Mesodermal cell (in vitro differentiated cells): ENCODE measurements at regions not wholly inside any gene's neighbourhood (a gene's known extent, or its start where the extent isn't known, plus 50 kb on each side); places are given as distances from the start of the nearest gene placed in this dataset.

ENCODE experiments used
- H3K27ac ChIP-seq: 2 replicates; pipeline ENCODE4 v1.7.0; 2013; ENCODE audit warnings: mild to moderate bottlenecking, low read depth, low read length, moderate library complexity; ENCODE audit not compliant: severe bottlenecking
- H3K36me3 ChIP-seq: 2 replicates; pipeline ENCODE4 v1.7.1; 2013; ENCODE audit warnings: mild to moderate bottlenecking, low read length, moderate library complexity; ENCODE audit not compliant: control insufficient read depth, insufficient read depth
- H3K4me1 ChIP-seq: one replicate; pipeline ENCODE4 v1.7.1; 2013; ENCODE audit warnings: mild to moderate bottlenecking, low read length; ENCODE audit not compliant: insufficient read depth, control insufficient read depth, poor library complexity, severe bottlenecking
- H3K4me3 ChIP-seq: 2 replicates; pipeline ENCODE4 v1.7.0; 2013; ENCODE audit warnings: low read length, control low read depth, mild to moderate bottlenecking; ENCODE audit not compliant: insufficient read depth, poor library complexity, severe bottlenecking; ENCODE audit errors: extremely low read depth
- H3K9me3 ChIP-seq: 2 replicates; pipeline ENCODE4 v1.7.1; 2013; ENCODE audit warnings: mild to moderate bottlenecking, low read length, moderate library complexity; ENCODE audit not compliant: control insufficient read depth
- WGBS, 2 experiments: methylation state at CpG; one replicate each; pipeline ENCODE4 v1.1.5; 2013; ENCODE audit warnings: missing lambda C conversion rate in 2 of 2; ENCODE audit not compliant: insufficient coverage in 2 of 2; 5-methylcytosine and 5-hydroxymethylcytosine counted together

DNA sequence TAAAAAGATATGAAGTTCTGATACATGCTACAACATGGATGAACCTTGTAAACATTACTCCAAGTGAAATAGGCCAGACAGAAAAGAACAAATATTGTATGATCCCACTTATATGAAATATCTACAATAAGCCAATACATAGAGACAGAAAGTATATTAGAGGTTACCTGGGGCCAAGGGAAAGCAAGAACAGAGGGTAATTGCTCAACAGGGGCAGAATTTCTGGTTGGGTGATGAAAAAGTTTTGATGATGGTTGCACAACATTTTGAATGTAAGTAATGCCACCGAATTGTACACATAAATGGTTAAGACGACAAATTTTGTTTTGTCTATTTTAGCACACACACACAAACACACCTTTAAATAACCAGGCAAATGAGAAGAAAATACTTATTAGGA is 268.4 kb downstream of the FOXO1 start:
- H3K4me1 ChIP-seq, result peaks cover 9% of the 10 kb centered on the region
- no peak overlapping the region for H3K4me3 ChIP-seq
- no peak overlapping the region for H3K27ac ChIP-seq
- no CpG with 5 or more reads among the region's 2 CpGs for WGBS, 2 experiments
- no peaks in the 10 kb centered on the region for H3K36me3 ChIP-seq
- H3K9me3 ChIP-seq, result no peaks in the 10 kb centered on the region

DNA sequence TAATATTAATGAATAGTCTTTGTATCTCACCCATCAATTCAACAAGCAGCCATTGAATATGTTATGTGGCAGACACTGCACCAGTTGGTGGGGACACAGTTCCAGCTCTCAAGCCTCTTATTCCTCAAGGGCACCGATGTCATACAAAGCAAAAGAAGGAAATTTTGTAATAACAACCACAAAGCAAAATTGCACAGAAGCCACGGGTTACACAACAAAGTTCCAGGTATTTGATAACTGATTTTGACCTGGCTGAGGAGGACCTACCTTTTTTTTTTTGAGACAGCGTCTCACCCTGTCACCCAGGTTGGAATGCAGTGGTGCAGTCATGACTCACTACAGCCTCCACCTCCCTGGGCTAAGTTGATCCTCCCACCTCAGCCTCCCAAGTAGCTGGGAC is 266.7 kb downstream of the FOXO1 start:
- Histone ChIP-seq H3K36me3 (no peaks in the 10 kb centered on the region), H3K4me3 (no peak overlapping the region), H3K9me3 (no peaks in the 10 kb centered on the region), H3K4me1 (peaks cover 15% of the 10 kb centered on the region), H3K27ac (no peak overlapping the region)
- 84 to 90% methylated on average over 2 of the region's 3 CpGs for WGBS, 2 experiments

- peaks cover 15% of the 10 kb centered on the region for H3K4me1 ChIP-seq
- H3K9me3 ChIP-seq, result no peaks in the 10 kb centered on the region
- 51 to 69% methylated on average over 5 to 6 of the region's 13 CpGs for whole genome bisulfite sequencing, 2 experiments
- no peaks in the 10 kb centered on the region for H3K36me3 ChIP-seq
- peak overlapping the region; percentile 75 for H3K27ac ChIP-seq
- H3K4me3 ChIP-seq, result no peak overlapping the region
Observed at GRCh38 chr13:40401911-40402776, 264.3 kb downstream of the FOXO1 start.

GRCh38 chr13:40402931-40403431 is 263.5 kb downstream of the FOXO1 start:
- H3K27ac ChIP-seq, result peak overlapping the region; percentile 75
- 70 to 83% methylated on average over 5 to 9 of the region's 9 CpGs for WGBS, 2 experiments

GRCh38 chr13:40403509-40404241 is 262.8 kb downstream of the FOXO1 start:
- WGBS, 2 experiments, result 92 to 96% methylated on average over 12 to 13 of the region's 17 CpGs
- Histone ChIP-seq H3K27ac (peak overlapping the region; percentile 75), H3K4me3 (no peak overlapping the region), H3K4me1 (peaks cover 15% of the 10 kb centered on the region), H3K9me3 (no peaks in the 10 kb centered on the region), H3K36me3 (no peaks in the 10 kb centered on the region)

More at GRCh38 chr13:40402931-40403431, 263.5 kb downstream of the FOXO1 start:
- Histone ChIP-seq H3K9me3 (no peaks in the 10 kb centered on the region), H3K4me1 (peaks cover 15% of the 10 kb centered on the region), H3K4me3 (no peak overlapping the region), H3K36me3 (no peaks in the 10 kb centered on the region)

- 96 to 100% methylated on average over 4 to 5 of the region's 6 CpGs for WGBS, 2 experiments
- Histone ChIP-seq H3K9me3 (no peaks in the 10 kb centered on the region), H3K27ac (no peak overlapping the region)
Observed at GRCh38 chr13:40404407-40404806, 262.0 kb downstream of the FOXO1 start.

GRCh38 chr13:40404967-40405716 is 261.3 kb downstream of the FOXO1 start:
- H3K36me3 ChIP-seq, result no peaks in the 10 kb centered on the region
- H3K9me3 ChIP-seq, result no peaks in the 10 kb centered on the region
- H3K4me1 ChIP-seq, result peaks cover 15% of the 10 kb centered on the region
- H3K27ac ChIP-seq, result no peak overlapping the region
- WGBS, 2 experiments, result 88 to 95% methylated on average over 2 to 3 of the region's 4 CpGs
- H3K4me3 ChIP-seq, result no peak overlapping the region

More at GRCh38 chr13:40404407-40404806, 262.0 kb downstream of the FOXO1 start:
- H3K4me1 ChIP-seq, result peaks cover 15% of the 10 kb centered on the region
- no peaks in the 10 kb centered on the region for H3K36me3 ChIP-seq
- H3K4me3 ChIP-seq, result no peak overlapping the region

DNA sequence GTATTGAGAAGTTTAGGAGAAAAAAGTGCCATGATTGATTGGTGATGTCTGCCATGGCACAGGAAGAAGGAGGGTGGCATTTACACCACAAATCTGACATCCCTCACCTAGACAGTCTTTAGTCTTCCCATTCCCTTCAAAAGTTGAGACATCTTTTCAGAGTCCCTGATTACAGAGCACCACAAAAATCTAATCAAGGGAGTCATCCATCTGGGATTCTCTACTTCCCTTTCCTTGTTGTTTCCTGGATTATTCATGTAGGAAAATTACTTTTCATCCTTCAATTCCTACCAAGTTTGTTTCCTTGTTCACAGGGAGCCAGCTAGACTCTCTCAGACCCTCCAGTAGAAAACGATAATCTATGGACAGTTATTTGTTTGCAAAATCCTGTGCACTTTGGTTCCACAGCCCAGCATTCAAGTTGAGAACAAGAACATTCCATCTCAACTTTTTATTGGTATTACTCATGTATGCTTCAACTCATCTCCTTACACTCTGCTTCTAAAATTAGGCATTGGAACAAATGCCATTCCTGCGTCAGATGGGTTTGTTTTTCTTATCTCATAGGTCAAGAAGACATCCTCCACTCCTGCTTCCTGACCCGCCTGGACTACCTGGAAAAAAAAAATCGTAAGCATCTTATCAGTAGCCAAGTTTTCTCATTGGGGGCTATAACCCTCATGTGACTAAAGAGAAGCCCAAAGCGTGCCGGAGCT is 259.9 kb downstream of the FOXO1 start:
- H3K4me3 ChIP-seq, result no peak overlapping the region
- H3K36me3 ChIP-seq, result no peaks in the 10 kb centered on the region
- H3K9me3 ChIP-seq, result no peaks in the 10 kb centered on the region
- H3K27ac ChIP-seq, result no peak overlapping the region
- WGBS, 2 experiments, result 85 to 94% methylated on average over 3 to 5 of the region's 6 CpGs
- H3K4me1 ChIP-seq, result peaks cover 15% of the 10 kb centered on the region

DNA sequence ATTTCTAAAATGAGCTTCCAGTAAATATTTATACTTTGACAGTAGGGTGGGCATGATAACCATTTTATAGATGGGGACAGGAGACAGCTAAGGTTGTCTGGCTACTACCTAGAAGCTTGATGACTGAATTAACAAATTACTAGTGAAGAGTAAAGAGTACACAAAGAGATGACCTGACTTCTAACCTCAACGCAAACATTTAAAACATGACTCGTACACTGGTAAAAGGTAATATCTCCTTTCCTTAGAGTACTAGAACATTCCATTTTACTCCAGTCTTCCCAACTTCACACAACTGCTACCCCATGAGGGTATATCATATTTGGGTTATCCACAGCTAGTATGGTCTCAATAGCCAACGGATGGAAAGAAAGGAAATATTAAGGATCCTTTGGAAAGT is 258.9 kb downstream of the FOXO1 start:
- no peak overlapping the region for H3K27ac ChIP-seq
- no peaks in the 10 kb centered on the region for H3K9me3 ChIP-seq
- no peak overlapping the region for H3K4me3 ChIP-seq
- WGBS, 2 experiments, result 100% methylated on average over 1 of the region's 3 CpGs; no CpG with 5 or more reads in 1 of the 2 experiments
- H3K4me1 ChIP-seq, result peaks cover 8% of the 10 kb centered on the region
- no peaks in the 10 kb centered on the region for H3K36me3 ChIP-seq

- Histone ChIP-seq H3K27ac (no peak overlapping the region), H3K9me3 (no peaks in the 10 kb centered on the region), H3K4me1 (peaks cover under 1% of the 10 kb centered on the region), H3K36me3 (no peaks in the 10 kb centered on the region), H3K4me3 (no peak overlapping the region)
- 89 to 100% methylated on average over 4 of the region's 5 CpGs for WGBS, 2 experiments
Observed at GRCh38 chr13:40408602-40409001, 257.8 kb downstream of the FOXO1 start.
